ENCODE measurements at regions not wholly inside any gene's neighbourhood (a gene's known extent, or its start where the extent isn't known, plus 50 kb on each side); places are given as distances from the start of the nearest gene placed in this dataset.
A peak's percentile ranks its signal among the peaks of the same experiment; 100 is the strongest.

GRCh38 chr2:60385648-60386047 lies 167.8 kb downstream of the BCL11A start:
- Histone ChIP-seq H3K4me1 (ENCODE audit: low read depth) (no peaks in the 10 kb centered on the region), H3K9me3 (no peaks in the 10 kb centered on the region), H3K4me3 (no peak overlapping the region), H3K36me3 (ENCODE audit: low read depth) (no peaks in the 10 kb centered on the region)
- ATAC-seq (no peak), DNase-seq (no peak)
- TF ChIP-seq CTCF (IDR thresholded peaks at IDR 0.05), result no peak
- intact Hi-C loops (cut with DNase I, micrococcal nuclease), result no loop called here

- ATAC-seq, result no peak
- intact Hi-C loops (cut with DNase I, micrococcal nuclease), result no loop called here
Measured at GRCh38 chr2:60383401-60384143, 169.9 kb downstream of the BCL11A start.

GRCh38 chr2:60380411-60380810 lies 173.0 kb downstream of the BCL11A start:
- no peaks in the 10 kb centered on the region for H3K36me3 ChIP-seq (ENCODE audit: low read depth)
- DNase-seq, result no peak
- H3K4me3 ChIP-seq, result no peak overlapping the region
- H3K4me1 ChIP-seq (ENCODE audit: low read depth), result no peaks in the 10 kb centered on the region
- TF ChIP-seq CTCF (IDR thresholded peaks at IDR 0.05), result no peak
- no peaks in the 10 kb centered on the region for H3K9me3 ChIP-seq
- ATAC-seq, result peak; percentile 55
- intact Hi-C loops (cut with DNase I, micrococcal nuclease), result no loop called here

More at GRCh38 chr2:60383401-60384143, 169.9 kb downstream of the BCL11A start:
- DNase-seq, result no peak
- no peaks in the 10 kb centered on the region for H3K4me1 ChIP-seq (ENCODE audit: low read depth)
- H3K4me3 ChIP-seq, result no peak overlapping the region
- H3K9me3 ChIP-seq, result no peaks in the 10 kb centered on the region
- no peak for TF ChIP-seq CTCF (IDR thresholded peaks at IDR 0.05)
- no peaks in the 10 kb centered on the region for H3K36me3 ChIP-seq (ENCODE audit: low read depth)

- H3K36me3 ChIP-seq (ENCODE audit: low read depth), result no peaks in the 10 kb centered on the region
- DNase-seq, result peak in 2 of 3 donors; percentile 7 to 25
- no peaks in the 10 kb centered on the region for H3K9me3 ChIP-seq
- TF ChIP-seq CTCF (IDR thresholded peaks at IDR 0.05), result no peak
- no peak overlapping the region for H3K4me3 ChIP-seq
- intact Hi-C loops (cut with DNase I, micrococcal nuclease), result no loop called here
- no peaks in the 10 kb centered on the region for H3K4me1 ChIP-seq (ENCODE audit: low read depth)
- peak; percentile 86 for ATAC-seq
Measured at GRCh38 chr2:60379684-60380083, 173.8 kb downstream of the BCL11A start.

- no peak for DNase-seq
- intact Hi-C loops (cut with DNase I, micrococcal nuclease), result no loop called here
- no peaks in the 10 kb centered on the region for H3K36me3 ChIP-seq (ENCODE audit: low read depth)
- no peak for TF ChIP-seq CTCF (IDR thresholded peaks at IDR 0.05)
- H3K4me3 ChIP-seq, result no peak overlapping the region
- H3K9me3 ChIP-seq, result no peaks in the 10 kb centered on the region
- peak; percentile 29 for ATAC-seq
- no peaks in the 10 kb centered on the region for H3K4me1 ChIP-seq (ENCODE audit: low read depth)
Measured at GRCh38 chr2:60379216-60379615, 174.2 kb downstream of the BCL11A start.
